ENCODE measurements at regions not wholly inside any gene's neighbourhood (a gene's known extent, or its start where the extent isn't known, plus 50 kb on each side); places are given as distances from the start of the nearest gene placed in this dataset.

DNA sequence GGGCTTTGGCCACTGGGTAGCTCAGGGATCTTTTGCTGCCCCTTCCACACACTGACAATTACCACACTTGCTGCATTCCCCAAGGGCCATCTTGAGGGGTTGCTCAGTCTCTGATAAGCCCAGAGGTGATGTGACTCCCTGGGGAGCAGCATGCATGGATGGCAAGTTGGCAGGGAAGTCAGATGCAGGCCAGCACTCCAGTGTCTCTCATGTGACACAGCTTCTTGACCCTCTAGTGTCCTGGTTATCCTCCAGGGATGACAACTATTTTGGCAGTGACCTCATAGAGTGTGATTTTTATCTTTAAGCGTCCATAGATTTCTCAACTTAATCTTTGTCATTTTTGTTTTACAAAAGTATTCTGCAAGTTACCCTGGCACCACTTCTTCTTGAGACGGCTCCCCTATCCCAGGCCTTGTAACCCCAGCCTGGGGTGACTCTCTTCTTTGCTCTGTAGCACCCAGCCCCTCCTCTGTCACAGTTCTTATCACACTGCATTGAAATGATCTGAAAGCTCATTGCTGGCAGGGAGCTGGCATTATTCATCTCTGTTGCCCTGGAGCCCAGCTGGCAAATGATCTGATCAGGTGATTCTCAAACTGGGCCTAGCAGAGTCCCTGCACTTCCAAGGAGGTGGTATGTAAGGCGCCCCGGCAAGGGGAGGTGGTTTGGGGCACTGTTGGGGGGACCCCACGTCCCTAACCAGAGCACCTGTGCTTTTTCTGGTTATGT lies 72.6 kb downstream of the TENT5C start:
- no peak for DNase-seq (ENCODE audit: low read depth)

DNA sequence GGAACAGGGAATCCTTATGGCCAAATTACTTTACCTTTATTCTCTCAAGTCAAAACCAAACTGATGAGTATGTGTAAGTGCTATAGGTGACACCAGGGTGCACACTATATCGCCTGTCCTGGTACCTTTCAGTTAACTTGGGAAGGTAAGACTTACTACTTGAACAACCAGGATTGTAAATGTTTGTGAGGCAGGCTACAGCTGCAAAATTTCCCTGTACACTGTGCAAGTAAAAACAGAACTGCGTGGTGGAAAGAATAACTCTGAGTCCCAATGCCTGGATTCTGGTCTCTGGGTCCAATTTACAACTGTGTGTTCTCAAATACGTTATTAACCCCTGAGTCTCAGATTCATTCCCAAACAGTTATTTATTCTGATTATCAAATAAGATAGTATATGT lies 73.5 kb downstream of the TENT5C start:
- no peak for DNase-seq (ENCODE audit: low read depth)

DNA sequence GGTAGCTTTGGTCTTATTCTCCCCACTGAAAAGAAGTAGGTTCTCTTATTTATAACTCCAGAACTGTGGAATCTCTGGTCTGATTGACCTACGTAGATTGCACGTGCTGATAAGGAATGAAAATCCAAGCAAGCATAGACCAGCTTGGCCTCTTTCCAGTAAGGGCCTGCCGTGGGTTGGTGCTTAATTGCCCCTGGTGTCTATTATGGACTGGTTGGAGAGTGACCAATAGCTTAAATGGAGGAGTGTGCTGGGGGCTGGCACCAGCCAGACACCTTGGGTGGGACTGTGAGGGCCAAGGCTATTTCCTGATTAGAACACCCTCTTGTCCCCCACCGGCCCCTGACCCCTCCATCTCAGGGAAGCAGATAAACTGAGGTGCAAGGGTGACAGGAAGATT lies 74.0 kb downstream of the TENT5C start:
- DNase-seq (ENCODE audit: low read depth) = no peak

DNA sequence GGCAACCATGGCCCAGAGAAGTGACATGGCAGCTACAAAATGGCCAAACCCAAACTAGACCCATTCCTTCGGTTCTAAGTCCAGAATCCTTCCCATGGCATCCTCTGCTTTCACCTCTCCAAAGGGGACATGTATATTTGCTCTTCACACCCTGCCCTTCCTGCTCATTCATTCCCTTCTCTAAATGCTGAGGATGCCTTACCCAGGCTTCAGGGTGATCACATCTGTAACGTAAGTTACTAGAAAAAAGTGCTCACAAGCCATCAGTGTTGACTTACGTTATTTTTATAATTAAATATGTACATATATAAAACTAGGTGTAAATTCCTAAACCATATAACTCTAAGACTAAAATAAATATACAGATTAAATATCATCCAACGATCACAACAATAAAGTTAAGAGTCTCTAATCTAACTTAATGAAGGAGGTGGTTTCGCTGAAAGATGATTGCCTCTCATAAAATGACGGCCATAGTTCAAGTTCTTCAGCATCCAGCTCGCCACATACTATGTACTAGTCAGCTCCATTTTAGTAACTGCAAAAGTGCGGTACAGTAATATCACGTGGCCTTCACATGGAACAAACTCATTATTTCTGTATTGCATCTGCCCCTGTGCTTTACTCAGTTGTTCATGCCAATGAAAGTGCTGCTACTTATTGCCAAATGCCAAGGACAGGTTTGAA lies 74.6 kb downstream of the TENT5C start:
- no peak for DNase-seq (ENCODE audit: low read depth)

DNA sequence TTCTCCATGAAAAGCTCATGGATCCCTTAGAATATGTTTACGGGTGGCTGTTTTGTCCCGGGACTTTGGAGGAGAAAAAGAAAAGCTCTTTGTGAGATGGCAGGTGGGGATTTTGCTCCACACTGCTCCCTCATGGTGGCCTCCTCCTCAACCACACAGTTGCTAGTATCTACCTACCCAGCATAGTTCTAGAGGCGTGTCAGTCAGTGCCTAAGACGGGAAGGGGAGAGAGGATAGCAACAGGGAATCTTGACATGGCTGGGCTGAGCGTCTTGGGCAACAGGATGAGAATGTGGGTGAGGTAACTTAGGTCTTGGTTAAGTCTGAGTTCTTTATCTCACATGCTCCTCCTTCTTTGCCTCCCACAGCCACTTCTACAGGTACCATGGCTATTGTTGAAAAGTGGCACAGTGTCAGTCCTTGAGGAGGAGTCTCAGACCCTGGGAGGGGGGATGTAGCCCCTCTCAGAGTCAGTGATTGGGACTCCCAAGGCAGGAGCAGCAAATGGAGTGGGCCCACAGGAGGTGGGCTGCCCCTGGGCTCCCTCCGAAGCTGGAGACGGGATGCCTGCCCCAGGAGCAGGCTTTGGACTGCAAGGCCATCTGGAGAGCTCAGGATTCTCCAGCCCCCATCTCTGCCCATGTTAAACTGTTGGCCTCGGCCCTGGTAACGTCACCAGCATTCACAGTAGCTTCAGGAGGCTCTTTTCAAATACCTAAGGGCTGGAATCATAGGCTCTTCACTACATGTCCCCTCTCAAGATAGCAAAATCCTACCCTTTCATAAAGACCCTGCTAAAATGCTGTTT lies 75.4 kb downstream of the TENT5C start:
- no peak for DNase-seq (ENCODE audit: low read depth)

DNA sequence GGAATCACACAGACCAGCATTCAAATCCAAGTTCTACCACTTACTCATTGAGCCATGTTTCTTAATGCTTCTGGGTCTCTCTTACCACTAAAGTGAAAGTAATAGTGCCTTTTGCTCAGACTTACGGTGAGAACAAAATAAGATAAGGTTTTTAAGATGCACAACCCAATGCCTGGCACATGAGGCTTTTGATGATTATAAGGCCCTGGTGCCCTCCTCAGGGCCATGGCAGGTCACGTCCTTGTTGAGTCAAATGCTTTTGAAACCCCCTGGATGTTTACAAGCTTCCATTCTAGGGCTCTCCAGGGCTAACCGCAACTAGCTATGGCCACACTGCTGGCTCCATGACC lies 76.0 kb downstream of the TENT5C start:
- no peak for DNase-seq (ENCODE audit: low read depth)

DNA sequence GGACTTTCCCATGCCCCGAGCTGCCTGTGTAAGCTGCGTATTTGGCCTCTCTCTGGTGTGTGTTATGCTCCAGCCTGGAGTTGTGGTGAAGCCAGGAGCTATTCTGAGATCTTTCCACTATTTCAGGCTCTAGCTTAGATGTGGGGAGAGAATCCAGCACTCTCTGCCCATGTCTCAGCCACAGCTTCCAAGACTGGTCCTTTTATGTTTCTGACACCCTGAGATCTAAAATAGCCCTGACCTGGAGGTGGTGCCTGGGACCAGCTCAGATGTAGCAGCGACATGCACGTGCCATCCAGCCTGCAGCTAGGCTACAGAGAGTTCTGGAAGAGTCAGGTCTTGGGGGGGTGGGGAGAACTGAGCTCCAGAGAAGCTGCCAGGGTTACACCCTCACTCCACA lies 76.5 kb downstream of the TENT5C start:
- no peak for DNase-seq (ENCODE audit: low read depth)

DNA sequence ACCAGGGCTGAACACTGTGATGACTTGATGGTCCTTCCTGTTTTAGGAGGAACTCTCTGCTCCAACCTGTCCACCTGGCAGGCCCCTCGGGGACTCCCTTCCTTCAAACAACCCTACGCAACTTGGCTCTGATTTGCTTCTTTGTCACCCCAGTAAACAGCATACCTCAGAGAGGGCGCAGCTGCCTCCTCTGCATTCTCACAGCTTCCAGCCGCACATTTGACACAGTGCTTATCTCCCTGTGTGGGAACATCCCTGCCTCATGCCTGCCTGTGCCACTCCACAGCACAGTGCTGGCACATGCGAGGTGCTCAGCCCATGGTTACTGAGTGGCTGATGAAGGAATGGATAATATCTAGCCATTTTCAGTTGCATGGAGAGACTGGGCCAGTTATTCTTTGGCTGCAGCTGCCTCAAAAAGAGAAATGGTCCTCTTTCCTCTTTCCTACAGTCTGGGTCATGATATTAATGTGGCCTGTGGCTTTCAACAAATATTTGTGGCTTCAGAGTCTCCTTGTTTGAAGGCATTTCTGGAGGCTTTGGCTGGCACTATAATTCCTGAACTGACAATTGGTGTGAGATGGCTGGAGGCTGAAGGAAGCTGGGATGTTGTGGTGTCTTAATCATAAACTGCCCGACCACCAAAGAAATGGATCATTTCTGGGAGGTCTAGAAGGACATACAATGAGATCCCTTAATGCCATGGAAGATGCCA lies 77.9 kb downstream of the TENT5C start:
- DNase-seq (ENCODE audit: low read depth) = no peak

DNA sequence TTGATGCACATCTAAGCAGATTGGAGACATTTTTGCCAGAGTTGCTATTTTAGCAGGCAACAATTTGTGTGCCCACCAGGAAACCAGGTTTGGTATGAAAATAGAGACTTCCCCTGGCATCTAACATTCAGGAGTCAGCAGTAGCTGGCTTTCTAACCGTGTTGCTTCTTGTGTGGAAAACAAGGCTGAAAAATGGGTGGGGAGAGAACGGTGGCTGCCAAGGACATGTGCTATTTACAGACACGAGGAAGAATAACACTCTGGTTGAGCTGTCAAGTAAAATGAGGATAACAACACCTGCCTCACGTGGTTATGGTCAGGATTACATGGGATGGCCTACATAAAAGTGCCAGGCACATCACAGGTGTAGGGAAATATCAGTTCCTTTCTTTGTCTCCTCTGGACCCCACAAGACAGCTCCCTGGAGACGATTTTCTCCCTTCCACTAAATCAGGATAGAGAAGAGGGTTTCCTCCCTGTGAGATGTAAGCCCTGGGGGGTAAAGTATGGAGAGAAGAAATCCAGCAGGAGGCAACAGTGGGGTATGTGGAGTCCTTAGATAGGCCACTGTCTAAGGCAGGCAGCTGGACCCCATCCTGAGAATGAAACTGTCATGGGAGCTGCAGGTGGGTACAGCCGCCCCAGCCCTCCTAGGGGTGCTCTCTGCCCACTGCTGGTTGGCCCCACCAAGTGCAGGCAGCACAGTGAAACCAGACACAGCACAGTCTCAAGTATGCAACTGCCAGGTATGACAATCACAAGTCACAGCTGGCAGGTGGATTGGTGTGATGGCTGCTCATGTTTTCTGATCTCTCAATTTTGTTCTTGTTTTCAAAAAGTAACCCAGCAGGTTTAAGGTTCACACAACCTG lies 80.3 kb downstream of the TENT5C start:
- DNase-seq (ENCODE audit: low read depth) = no peak

DNA sequence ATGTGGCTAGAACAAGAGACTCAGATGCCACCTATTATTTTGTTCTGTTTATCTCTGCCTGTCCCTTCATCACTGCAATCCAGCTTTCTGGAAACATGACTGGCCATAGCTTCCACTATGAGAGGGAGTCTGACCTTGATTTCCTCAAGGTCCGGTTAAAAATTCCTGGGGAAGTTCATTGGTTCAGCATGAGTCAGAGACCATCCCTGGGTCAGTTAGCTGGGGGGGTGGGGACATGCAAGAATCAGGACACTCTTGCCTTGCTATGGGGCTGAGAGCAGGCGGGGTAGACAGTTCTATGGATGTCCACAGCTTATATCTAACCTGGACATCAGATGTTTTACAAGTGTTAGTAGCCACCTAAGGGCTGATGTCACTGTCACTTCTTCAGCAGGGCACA lies 81.1 kb downstream of the TENT5C start:
- no peak for DNase-seq (ENCODE audit: low read depth)

DNA sequence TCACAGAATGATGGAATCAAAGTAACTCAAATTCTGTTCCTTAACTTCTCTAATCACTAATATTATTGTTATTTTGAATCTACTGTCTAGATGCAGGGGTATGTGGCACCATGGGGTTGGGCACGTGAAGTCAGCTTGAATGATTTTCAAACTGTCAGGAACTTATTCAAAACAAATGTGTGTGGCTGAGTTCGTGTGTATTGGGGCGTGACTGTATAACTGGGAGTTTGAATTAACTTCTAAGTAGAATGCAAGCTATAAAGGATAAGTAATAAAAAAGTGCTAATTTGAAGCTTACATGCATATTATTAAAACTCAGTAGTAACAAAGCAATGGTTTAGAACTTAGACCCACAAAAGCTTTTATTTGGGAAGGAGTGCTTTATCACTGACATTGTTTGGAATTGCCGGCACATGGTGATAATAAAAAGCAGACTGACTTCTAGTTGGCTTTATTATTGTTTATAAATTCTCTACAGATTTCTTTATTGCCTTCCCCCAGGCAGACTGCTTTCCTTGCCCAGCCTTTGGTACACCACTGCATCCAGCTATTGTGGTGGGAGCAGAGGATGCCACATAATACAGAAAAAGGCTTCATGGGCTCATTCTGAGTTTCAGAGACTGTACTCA lies 84.3 kb downstream of the TENT5C start:
- no peak for DNase-seq (ENCODE audit: low read depth)

DNA sequence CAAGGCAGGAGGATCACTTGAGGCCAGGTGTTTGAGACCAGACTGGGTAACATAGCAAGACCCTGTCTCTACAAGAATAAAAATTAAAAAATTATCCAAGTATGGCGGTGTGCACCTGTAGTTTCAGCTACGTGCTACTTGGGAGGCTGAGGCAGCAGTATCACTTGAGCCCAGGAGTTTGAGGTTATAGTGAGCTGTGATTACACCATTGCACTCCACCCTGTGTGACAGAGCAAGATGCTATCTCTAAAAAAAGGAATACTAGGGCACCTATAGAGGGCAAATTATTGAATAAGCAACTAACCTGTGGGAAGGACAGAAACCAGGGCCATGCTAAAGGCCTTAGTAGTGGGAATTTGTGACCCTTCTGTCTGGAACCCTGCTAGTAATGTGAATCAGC lies 86.1 kb downstream of the TENT5C start:
- DNase-seq (ENCODE audit: low read depth) = no peak

DNA sequence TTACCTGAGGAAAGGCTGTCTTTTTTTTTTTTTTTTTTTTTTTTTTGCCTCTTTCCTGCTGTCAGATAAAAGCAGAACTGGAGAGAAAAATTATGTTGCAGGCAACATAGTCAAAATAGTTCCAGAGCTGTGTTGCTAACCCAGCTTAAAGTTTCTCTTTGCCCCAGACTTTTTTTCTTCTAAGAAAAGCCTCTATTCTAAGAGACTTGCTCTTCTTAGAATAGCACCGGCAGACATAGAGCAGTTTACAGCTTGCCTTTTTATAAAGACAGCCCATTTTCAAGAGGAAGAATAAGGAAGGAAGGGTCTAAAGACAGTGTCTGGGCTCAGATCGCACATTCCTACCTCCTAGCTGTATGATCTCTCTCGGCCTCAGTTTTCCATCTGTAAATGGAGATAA lies 88.7 kb downstream of the TENT5C start:
- no peak for DNase-seq (ENCODE audit: low read depth)

DNA sequence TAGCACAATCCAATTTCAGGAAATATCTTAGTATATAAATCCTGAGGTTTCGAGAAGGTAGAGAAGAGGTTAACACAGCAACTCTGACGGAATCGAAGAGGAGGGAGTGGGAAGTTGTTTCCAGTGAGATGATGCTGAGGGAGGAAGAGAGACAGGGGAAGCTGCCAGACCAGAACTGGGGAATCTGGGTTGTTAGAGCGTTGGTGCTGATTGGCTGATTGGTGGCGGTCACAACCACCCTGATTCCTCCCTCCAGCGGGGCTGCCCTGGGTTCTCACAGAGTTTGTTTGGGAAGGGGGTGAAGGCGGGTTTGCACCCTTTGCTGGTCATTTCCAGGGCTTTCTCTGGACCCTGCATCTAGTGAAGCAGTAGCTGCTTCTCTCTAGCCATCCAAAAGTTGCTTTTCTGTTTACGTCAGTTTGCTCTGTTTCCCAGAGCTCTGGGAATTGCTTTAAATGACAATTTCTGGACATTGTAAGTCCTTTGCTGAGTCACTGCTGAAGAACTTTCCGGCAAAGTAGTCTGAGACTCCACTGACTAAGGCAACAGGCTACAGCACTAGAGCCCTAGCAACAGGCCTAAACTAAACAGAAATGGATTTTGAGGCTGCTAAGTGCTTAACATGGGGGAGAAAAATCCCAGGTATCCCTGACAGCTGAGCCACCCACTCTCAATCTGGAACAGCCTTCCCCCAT lies 90.1 kb downstream of the TENT5C start:
- DNase-seq (ENCODE audit: low read depth) = no peak

DNA sequence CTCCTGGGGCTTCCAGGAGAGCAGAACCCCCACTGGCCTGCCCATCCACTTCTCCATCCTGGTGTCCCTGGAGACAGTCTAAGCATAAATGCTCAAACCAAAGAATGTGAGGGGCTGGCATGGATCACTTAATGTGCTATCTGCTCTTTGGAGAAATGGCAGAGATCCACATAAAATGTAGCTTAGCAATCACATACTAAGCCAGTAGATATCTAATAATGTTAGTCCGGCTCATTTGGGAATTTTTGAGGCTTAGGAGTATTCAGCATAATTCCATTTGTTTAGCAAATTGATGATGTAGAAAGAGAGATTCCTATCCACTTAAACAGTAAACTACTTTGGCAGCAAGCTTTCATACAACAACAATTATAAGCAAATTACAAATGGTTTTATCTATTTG lies 90.7 kb downstream of the TENT5C start:
- DNase-seq (ENCODE audit: low read depth) = no peak

DNA sequence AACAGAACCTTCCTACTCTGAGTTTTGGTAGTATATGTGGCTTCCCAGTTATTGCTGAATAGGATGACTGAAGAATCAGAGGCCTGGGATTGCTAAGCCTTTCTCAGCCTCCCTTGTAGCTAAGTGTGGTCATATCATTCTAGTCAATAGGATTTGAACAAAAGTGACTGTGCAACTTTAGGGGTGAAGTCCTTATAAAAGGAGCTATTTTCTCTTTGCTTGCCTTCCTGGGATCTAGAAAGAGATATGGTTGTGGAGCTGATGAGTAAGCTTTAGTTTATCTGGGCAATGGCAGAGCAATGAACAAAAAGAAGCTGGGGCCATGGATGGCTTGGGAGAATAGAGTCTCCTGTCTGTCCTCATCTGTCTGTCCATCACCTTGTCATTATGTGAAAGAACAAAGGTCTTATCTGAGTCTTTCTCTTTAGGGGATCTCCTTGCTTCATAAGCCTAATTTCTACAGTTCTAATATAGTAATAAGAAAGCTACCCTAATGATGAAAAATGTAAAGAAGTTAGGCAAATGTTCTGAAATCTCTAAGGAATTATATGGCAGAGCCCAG lies 91.5 kb downstream of the TENT5C start:
- no peak for DNase-seq (ENCODE audit: low read depth)

DNA sequence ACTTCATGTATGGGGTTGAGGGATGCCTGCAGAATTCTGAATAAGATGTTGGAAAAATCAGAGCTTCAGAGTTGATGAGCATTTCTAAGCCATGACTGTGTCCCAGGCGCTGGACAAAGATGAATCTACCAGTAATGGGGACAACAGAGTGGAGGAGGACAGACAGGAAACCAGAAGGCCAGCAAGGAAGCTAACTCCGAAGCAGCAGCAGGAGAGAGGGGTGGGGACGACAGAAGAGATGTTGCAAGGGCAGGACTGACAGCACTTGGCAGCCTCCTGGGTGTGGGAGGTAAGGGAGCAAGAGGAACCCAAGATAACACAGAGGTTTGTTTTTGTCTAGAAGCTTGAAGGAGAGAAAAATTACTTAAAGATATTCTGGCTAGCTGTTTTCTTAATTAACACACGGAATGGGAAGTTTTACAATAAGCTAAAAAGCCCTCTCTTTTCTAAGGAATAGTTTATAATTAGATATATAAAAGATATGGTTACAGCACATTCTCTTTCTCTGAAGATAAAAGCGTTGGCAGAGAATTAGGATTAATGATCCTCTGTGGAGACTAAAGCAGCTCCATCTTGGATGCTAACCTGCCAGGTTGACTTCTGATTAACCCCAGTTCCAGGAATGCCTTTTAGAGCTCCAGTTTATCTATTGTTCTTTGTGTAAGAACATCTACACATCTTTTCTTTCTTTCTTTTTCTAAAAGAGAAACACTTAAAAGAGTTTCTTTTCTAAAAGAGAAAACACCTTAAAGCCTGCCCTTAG lies 92.7 kb downstream of the TENT5C start:
- DNase-seq (ENCODE audit: low read depth) = no peak

DNA sequence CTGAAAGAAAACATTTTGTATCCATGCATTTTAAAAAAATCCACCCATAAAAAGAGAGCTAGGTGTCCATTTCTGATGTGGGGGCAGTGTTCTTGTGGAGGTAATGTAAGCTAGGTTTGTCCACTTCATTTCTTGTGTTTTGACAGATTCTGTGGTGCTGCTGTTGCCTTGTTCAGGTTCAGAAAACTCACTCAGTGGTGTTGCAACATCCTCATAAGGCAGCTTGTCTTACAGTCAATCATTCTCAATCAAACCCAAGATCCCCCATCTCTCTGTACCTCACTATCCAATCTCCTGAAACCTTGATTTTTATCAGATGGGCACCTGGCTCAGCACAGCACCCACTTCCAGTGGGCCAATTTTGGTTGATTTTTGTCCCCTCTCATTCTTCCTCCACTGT lies 94.1 kb downstream of the TENT5C start:
- DNase-seq (ENCODE audit: low read depth) = no peak

DNA sequence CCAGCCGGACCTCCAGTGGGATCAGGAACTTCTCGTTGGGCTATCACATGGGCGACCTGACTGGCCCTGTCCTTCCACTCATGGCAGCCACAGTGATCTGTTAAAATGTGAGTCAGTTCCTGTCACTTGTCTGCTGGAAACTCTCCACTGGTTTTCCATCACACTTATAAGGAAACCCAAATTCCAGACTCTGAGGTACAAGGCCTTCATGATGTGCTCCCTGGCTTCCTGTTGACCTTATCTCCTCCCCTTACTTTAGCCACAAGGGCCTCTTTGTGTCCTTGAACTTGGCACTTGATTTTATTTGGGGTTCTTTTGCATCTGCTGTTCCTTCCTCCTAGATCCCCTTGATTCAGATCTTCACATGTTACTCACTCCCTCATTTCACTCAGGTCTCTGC lies 96.8 kb downstream of the TENT5C start:
- DNase-seq (ENCODE audit: low read depth) = no peak
